ENCODE measurements at regions not wholly inside any gene's neighbourhood (a gene's known extent, or its start where the extent isn't known, plus 50 kb on each side); places are given as distances from the start of the nearest gene placed in this dataset.

GRCh38 chr12:25872137-25872536 is 86.3 kb upstream of the RASSF8 start:
- Histone ChIP-seq H3K79me2 (replicated peaks; ENCODE audit: insufficient read depth, low read length) (no peaks in the 10 kb centered on the region), H3K4me2 (ENCODE audit: low read length) (no peak overlapping the region), H3K27me3 (ENCODE audit: insufficient read depth, low read depth, low read length) (no peaks in the 10 kb centered on the region), H3K9me3 (ENCODE audit: low read length) (no peaks in the 10 kb centered on the region), H3K9ac (ENCODE audit: low read length) (no peak overlapping the region), H3K36me3 (ENCODE audit: insufficient read depth, low read length) (no peaks in the 10 kb centered on the region), H4K20me1 (ENCODE audit: insufficient read depth) (no peaks in the 10 kb centered on the region), H2AFZ (ENCODE audit: low read depth, low read length) (no peak overlapping the region), H3K9me2 (ENCODE audit: insufficient read depth, low read length) (no peaks in the 10 kb centered on the region), H3F3A (ENCODE audit: insufficient read depth, low read length, poor library complexity, severe bottlenecking) (no peaks in the 10 kb centered on the region), H3K27ac (ENCODE audit: low read length) (no peak overlapping the region), H3K4me3 (ENCODE audit: low read length) (no peak overlapping the region)
- TF ChIP-seq EP300 (conservative IDR thresholded peaks at IDR 0.05; ENCODE audit: poor library complexity, severe bottlenecking) (no peak), EZH2 (IDR thresholded peaks at IDR 0.05; ENCODE audit: borderline replicate concordance, insufficient read depth, low read length, poor library complexity, severe bottlenecking) (no peak), SMC3 (conservative IDR thresholded peaks at IDR 0.05; ENCODE audit: poor library complexity) (no peak), TAF1 (IDR thresholded peaks at IDR 0.05; ENCODE audit: low read depth) (no peak), MXI1 (conservative IDR thresholded peaks at IDR 0.05; ENCODE audit: poor library complexity, severe bottlenecking) (no peak), RAD21 (conservative IDR thresholded peaks at IDR 0.05) (no peak), REST (IDR thresholded peaks at IDR 0.05; ENCODE audit: borderline replicate concordance) (no peak), POLR2AphosphoS5 (IDR thresholded peaks at IDR 0.05) (no peak), CTCF (IDR thresholded peaks at IDR 0.05; ENCODE audit: poor library complexity, severe bottlenecking) (no peak)

DNA sequence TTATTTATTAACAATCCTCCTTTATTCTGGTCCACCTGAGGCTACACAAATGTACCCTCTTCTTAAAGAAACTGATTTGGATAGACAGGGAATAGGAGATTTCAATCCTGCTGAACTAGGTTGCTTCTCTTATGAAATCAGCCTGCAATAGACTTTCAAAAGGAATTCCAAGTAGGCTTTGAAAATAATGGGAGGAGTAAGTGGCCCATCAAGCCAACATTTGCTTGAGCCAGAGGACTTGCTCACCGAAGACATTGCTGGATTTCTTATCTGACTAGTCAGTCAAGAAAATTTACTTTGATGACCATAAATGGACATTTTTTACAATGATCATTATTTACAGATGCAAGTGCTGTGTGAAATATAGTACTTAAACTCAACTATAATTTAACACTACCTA is 82.8 kb upstream of the RASSF8 start:
- Histone ChIP-seq H3K27ac (ENCODE audit: low read length) (no peak overlapping the region), H2AFZ (ENCODE audit: low read depth, low read length) (no peak overlapping the region), H3K79me2 (replicated peaks; ENCODE audit: insufficient read depth, low read length) (no peaks in the 10 kb centered on the region), H3K36me3 (ENCODE audit: insufficient read depth, low read length) (no peaks in the 10 kb centered on the region), H3F3A (ENCODE audit: insufficient read depth, low read length, poor library complexity, severe bottlenecking) (no peaks in the 10 kb centered on the region), H3K4me2 (ENCODE audit: low read length) (no peak overlapping the region), H3K27me3 (ENCODE audit: insufficient read depth, low read depth, low read length) (no peaks in the 10 kb centered on the region), H3K9me3 (ENCODE audit: low read length) (no peaks in the 10 kb centered on the region), H3K9me2 (ENCODE audit: insufficient read depth, low read length) (no peaks in the 10 kb centered on the region), H3K4me3 (ENCODE audit: low read length) (no peak overlapping the region), H4K20me1 (ENCODE audit: insufficient read depth) (no peaks in the 10 kb centered on the region), H3K9ac (ENCODE audit: low read length) (no peak overlapping the region)
- TF ChIP-seq EP300 (conservative IDR thresholded peaks at IDR 0.05; ENCODE audit: poor library complexity, severe bottlenecking) (no peak), POLR2AphosphoS5 (IDR thresholded peaks at IDR 0.05) (no peak), CTCF (IDR thresholded peaks at IDR 0.05; ENCODE audit: poor library complexity, severe bottlenecking) (no peak), REST (IDR thresholded peaks at IDR 0.05; ENCODE audit: borderline replicate concordance) (no peak), RAD21 (conservative IDR thresholded peaks at IDR 0.05) (no peak), MXI1 (conservative IDR thresholded peaks at IDR 0.05; ENCODE audit: poor library complexity, severe bottlenecking) (no peak), TAF1 (IDR thresholded peaks at IDR 0.05; ENCODE audit: low read depth) (no peak)

Data from neural cell (in vitro differentiated cells).